H9 (cell line): ENCODE measurements at regions not wholly inside any gene's neighbourhood (a gene's known extent, or its start where the extent isn't known, plus 50 kb on each side); places are given as distances from the start of the nearest gene placed in this dataset.

Source experiments
- DNase-seq: peaks from one replicate; pipeline ENCODE4 v3.0.0-alpha.2; 2017
- H2AFZ ChIP-seq: one replicate; pipeline ENCODE4 v1.6.1; 2013; ENCODE audit warnings: mild to moderate bottlenecking, low read length, control low read depth, moderate library complexity
- H2AK5ac ChIP-seq: 2 replicates; pipeline ENCODE4 v1.6.1; 2013; ENCODE audit warnings: low read length, control low read depth, mixed read lengths; ENCODE audit not compliant: insufficient read length
- H2BK120ac ChIP-seq: one replicate; pipeline ENCODE4 v1.6.1; 2013; ENCODE audit warnings: low read depth, mild to moderate bottlenecking, low read length, control low read depth, inconsistent platforms; ENCODE audit not compliant: poor library complexity, severe bottlenecking
- H2BK12ac ChIP-seq: 2 replicates; pipeline ENCODE4 v1.6.1; 2013; ENCODE audit warnings: low read length, control low read depth, mixed read lengths, low read depth; ENCODE audit not compliant: insufficient read length
- H2BK15ac ChIP-seq: 2 replicates; pipeline ENCODE4 v1.6.1; 2013; ENCODE audit warnings: low read depth, low read length, control low read depth
- H2BK20ac ChIP-seq: one replicate; pipeline ENCODE4 v1.6.1; 2013; ENCODE audit warnings: low read depth, mild to moderate bottlenecking, low read length, control low read depth, inconsistent platforms; ENCODE audit not compliant: poor library complexity, severe bottlenecking
- H2BK5ac ChIP-seq: 2 replicates; pipeline ENCODE4 v1.6.1; 2013; ENCODE audit warnings: low read length, control low read depth, mixed read lengths; ENCODE audit not compliant: insufficient read length
- H3K14ac ChIP-seq: 2 replicates; pipeline ENCODE4 v1.6.1; 2013; ENCODE audit warnings: low read length, control low read depth; ENCODE audit not compliant: insufficient read depth
- H3K18ac ChIP-seq: 2 replicates; pipeline ENCODE4 v1.6.1; 2013; ENCODE audit warnings: low read depth, mild to moderate bottlenecking, mixed read lengths, low read length, control low read depth; ENCODE audit not compliant: insufficient read length
- H3K23ac ChIP-seq: 2 replicates; pipeline ENCODE4 v1.6.1; 2013; ENCODE audit warnings: low read length, control low read depth, mixed read lengths, low read depth; ENCODE audit not compliant: insufficient read length
- H3K23me2 ChIP-seq: 2 replicates; pipeline ENCODE4 v1.6.1; 2013; ENCODE audit warnings: low read depth, mild to moderate bottlenecking, mixed read lengths, low read length, control low read depth; ENCODE audit not compliant: insufficient read length, poor library complexity, severe bottlenecking
- H3K27ac ChIP-seq: 2 replicates; pipeline ENCODE4 v1.5.1; 2013; ENCODE audit warnings: low read length, control low read depth, mixed read lengths, low read depth; ENCODE audit not compliant: insufficient read length
- H3K27me3 ChIP-seq: 2 replicates; pipeline ENCODE4 v1.6.1; 2013; ENCODE audit warnings: low read length, control low read depth, inconsistent platforms; ENCODE audit not compliant: insufficient read depth
- H3K4ac ChIP-seq: 2 replicates; pipeline ENCODE4 v1.6.1; 2013; ENCODE audit warnings: low read depth, mild to moderate bottlenecking, control low read depth, inconsistent platforms, low read length, moderate library complexity
- H3K4me1 ChIP-seq: 2 replicates; pipeline ENCODE4 v1.6.1; 2013; ENCODE audit warnings: low read length, control low read depth, inconsistent platforms; ENCODE audit not compliant: insufficient read depth
- H3K4me2 ChIP-seq: 2 replicates; pipeline ENCODE4 v1.6.1; 2013; ENCODE audit warnings: low read length, control low read depth, mixed read lengths; ENCODE audit not compliant: insufficient read length, insufficient read depth
- H3K56ac ChIP-seq: 2 replicates; pipeline ENCODE4 v1.6.1; 2013; ENCODE audit warnings: low read depth, mild to moderate bottlenecking, mixed read lengths, low read length, control low read depth; ENCODE audit not compliant: insufficient read length
- H3K79me1 ChIP-seq: 2 replicates; pipeline ENCODE4 v1.6.1; 2013; ENCODE audit warnings: low read depth, mild to moderate bottlenecking, moderate library complexity, low read length, control low read depth, inconsistent platforms; ENCODE audit not compliant: insufficient read depth, poor library complexity, severe bottlenecking
- H3K79me2 ChIP-seq: 2 replicates; pipeline ENCODE4 v1.6.1; 2013; ENCODE audit warnings: low read length, control low read depth, inconsistent platforms; ENCODE audit not compliant: insufficient read depth
- H3K9ac ChIP-seq: 2 replicates; pipeline ENCODE4 v1.6.1; 2013; ENCODE audit warnings: low read length, control low read depth, mixed read lengths; ENCODE audit not compliant: insufficient read length; ENCODE audit errors: extremely low read depth
- H3K9me3 ChIP-seq: one replicate; pipeline ENCODE4 v1.6.1; 2013; ENCODE audit warnings: low read depth, low read length, inconsistent platforms; ENCODE audit not compliant: control insufficient read depth
- H3T11ph ChIP-seq: one replicate; pipeline ENCODE4 v1.6.1; 2013; ENCODE audit warnings: mild to moderate bottlenecking, low read length, control low read depth, inconsistent platforms
- H4K20me1 ChIP-seq: one replicate; pipeline ENCODE4 v1.6.1; 2013; ENCODE audit not compliant: control insufficient read depth, insufficient read length, insufficient read depth
- H4K5ac ChIP-seq: 2 replicates; pipeline ENCODE4 v1.6.1; 2013; ENCODE audit warnings: low read depth, mild to moderate bottlenecking, mixed read lengths, low read length, control low read depth; ENCODE audit not compliant: insufficient read length
- H4K8ac ChIP-seq: replicated peaks from 2 replicates; pipeline ENCODE4 v1.6.1; 2013; ENCODE audit warnings: low read length, control low read depth, mixed read lengths, low read depth; ENCODE audit not compliant: insufficient read length
- H4K91ac ChIP-seq: 2 replicates; pipeline ENCODE4 v1.6.1; 2013; ENCODE audit warnings: low read depth, mild to moderate bottlenecking, moderate library complexity, mixed read lengths, low read length, control low read depth; ENCODE audit not compliant: insufficient read length
- H3K27ac Mint-ChIP-seq, 3 experiments: 2 replicates in 2 of 3; 3 replicates in 1 of 3; pipeline ENCODE4 v1.8.0; 2020 to 2021; ENCODE audit warnings: mixed read lengths in 3 of 3, mild to moderate bottlenecking in 1 of 3, moderate library complexity in 1 of 3
- H3K27me3 Mint-ChIP-seq: 2 replicates; pipeline ENCODE4 v1.8.0; 2021; ENCODE audit warnings: low read depth, mild to moderate bottlenecking, moderate library complexity, mixed read lengths
- H3K36me3 Mint-ChIP-seq, 3 experiments: 2 replicates in 2 of 3; 3 replicates in 1 of 3; pipeline ENCODE4 v1.8.0; 2020 to 2021; ENCODE audit warnings: low read depth in 3 of 3, mixed read lengths in 3 of 3; ENCODE audit not compliant: insufficient read depth in 1 of 3
- H3K4me1 Mint-ChIP-seq, 2 experiments: 2 replicates each; pipeline ENCODE4 v1.8.0; 2020; ENCODE audit warnings: mixed read lengths in 2 of 2
- H3K4me3 Mint-ChIP-seq, 2 experiments: 2 replicates in 1 of 2; 3 replicates in 1 of 2; pipeline ENCODE4 v1.8.0; 2020 to 2021; ENCODE audit warnings: mild to moderate bottlenecking in 2 of 2, mixed read lengths in 2 of 2, moderate library complexity in 1 of 2
- H3K9me3 Mint-ChIP-seq, 2 experiments: 2 replicates in 1 of 2; 3 replicates in 1 of 2; pipeline ENCODE4 v1.8.0; 2020; ENCODE audit warnings: mild to moderate bottlenecking in 2 of 2, mixed read lengths in 2 of 2, moderate library complexity in 1 of 2
- WGBS: extraction: QIAGEN DNeasy Blood & Tissue Kit; methylation state at CpG from one replicate; pipeline ENCODE4 v1.1.7; 2013; ENCODE audit warnings: missing lambda C conversion rate, low lambda C conversion rate, mixed read lengths; ENCODE audit not compliant: insufficient read length; ENCODE audit errors: extremely low coverage; 5-methylcytosine and 5-hydroxymethylcytosine counted together
- TF ChIP-seq, protein P1 (sequence below): fragments of 200-600 bp; sonication (generic); conservative IDR thresholded peaks from 3 replicates; pipeline ENCODE4 v1.8.0; 2021; ENCODE audit warnings: antibody characterized with exemption, mild to moderate bottlenecking

- H4K8ac ChIP-seq = no peak overlapping the region
- no peak overlapping the region for H4K91ac ChIP-seq
- H3K4me3 Mint-ChIP-seq = no peak overlapping the region; a peak in 1 of 5 replicates
- H3K4me2 ChIP-seq = no peak overlapping the region
- no peak overlapping the region for H2BK12ac ChIP-seq
- no peaks in the 10 kb centered on the region for H3K23me2 ChIP-seq
- WGBS = no CpG with 5 or more reads among the region's 5 CpGs
- H3K27ac ChIP-seq = no peak overlapping the region
- no peak overlapping the region for H2BK120ac ChIP-seq
- H3K9ac ChIP-seq = no peak overlapping the region
- no peaks in the 10 kb centered on the region for H3K79me1 ChIP-seq
- no peak overlapping the region for H2BK5ac ChIP-seq
- no peaks in the 10 kb centered on the region; the same call in none of the 2 replicates for H3K27me3 Mint-ChIP-seq
- H3K4ac ChIP-seq = no peak overlapping the region
- no peak overlapping the region for H2AFZ ChIP-seq
- H3T11ph ChIP-seq = no peak overlapping the region
- H2BK20ac ChIP-seq = no peak overlapping the region
- H3K4me1 ChIP-seq = no peaks in the 10 kb centered on the region; the same call in 1 of the 2 replicates
- H3K36me3 Mint-ChIP-seq = peaks cover 0 to 5% (median 0%) of the 10 kb centered on the region in 3 experiments; a peak in 2 of 7 replicates
- H3K56ac ChIP-seq = no peak overlapping the region
- no peak overlapping the region for H3K14ac ChIP-seq
- no peaks in the 10 kb centered on the region for H3K79me2 ChIP-seq
- no peak overlapping the region for H3K18ac ChIP-seq
- H2BK15ac ChIP-seq = no peak overlapping the region
- H3K9me3 ChIP-seq = no peaks in the 10 kb centered on the region
- DNase-seq = no peak
- no peak overlapping the region for H3K27ac Mint-ChIP-seq
- peaks cover under 1 to 4% of the 10 kb centered on the region in 2 experiments; a peak in 2 of 5 replicates for H3K9me3 Mint-ChIP-seq
- H3K4me1 Mint-ChIP-seq = peaks cover 3 to 4% of the 10 kb centered on the region in 2 experiments; a peak in 3 of 4 replicates
- no peaks in the 10 kb centered on the region for H3K27me3 ChIP-seq
- H3K23ac ChIP-seq = no peak overlapping the region
- no peak overlapping the region for H4K5ac ChIP-seq
- H2AK5ac ChIP-seq = no peak overlapping the region
- TF ChIP-seq, protein P1, sequence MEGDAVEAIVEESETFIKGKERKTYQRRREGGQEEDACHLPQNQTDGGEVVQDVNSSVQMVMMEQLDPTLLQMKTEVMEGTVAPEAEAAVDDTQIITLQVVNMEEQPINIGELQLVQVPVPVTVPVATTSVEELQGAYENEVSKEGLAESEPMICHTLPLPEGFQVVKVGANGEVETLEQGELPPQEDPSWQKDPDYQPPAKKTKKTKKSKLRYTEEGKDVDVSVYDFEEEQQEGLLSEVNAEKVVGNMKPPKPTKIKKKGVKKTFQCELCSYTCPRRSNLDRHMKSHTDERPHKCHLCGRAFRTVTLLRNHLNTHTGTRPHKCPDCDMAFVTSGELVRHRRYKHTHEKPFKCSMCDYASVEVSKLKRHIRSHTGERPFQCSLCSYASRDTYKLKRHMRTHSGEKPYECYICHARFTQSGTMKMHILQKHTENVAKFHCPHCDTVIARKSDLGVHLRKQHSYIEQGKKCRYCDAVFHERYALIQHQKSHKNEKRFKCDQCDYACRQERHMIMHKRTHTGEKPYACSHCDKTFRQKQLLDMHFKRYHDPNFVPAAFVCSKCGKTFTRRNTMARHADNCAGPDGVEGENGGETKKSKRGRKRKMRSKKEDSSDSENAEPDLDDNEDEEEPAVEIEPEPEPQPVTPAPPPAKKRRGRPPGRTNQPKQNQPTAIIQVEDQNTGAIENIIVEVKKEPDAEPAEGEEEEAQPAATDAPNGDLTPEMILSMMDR = no peak
- no peaks in the 10 kb centered on the region for H4K20me1 ChIP-seq
These were observed 148.4 kb upstream of the ATP11B start for GRCh38 chr3:182644790-182645433.
